ENCODE measurements at regions not wholly inside any gene's neighbourhood (a gene's known extent, or its start where the extent isn't known, plus 50 kb on each side); places are given as distances from the start of the nearest gene placed in this dataset.

DNA sequence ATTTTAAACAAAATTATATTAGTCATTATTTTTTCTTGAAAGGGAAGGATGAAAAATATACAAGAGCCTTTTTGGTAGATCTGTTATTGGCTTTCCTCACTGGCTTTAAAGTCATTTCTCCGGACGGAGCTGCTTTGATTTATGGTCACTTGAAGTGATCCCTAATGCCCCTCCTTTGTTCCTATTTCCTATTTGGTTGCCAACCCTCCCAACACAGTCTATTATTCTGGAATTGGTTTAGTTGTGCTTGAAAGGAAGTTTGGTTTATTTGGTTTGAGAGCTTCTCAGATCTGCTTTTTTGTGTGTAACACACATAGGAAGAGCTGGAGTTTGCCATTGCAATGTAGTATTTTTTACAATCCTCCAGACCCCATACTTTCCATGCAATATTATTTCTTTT is 347.9 kb downstream of the RFPL4B start:
- TF ChIP-seq EZH2phosphoT487 (IDR thresholded peaks at IDR 0.05; ENCODE audit: low read length) (no peak), EZH2 (optimal IDR thresholded peaks at IDR 0.05; ENCODE audit: low read depth, low read length) (no peak)
- TF ChIP-seq, protein P1, sequence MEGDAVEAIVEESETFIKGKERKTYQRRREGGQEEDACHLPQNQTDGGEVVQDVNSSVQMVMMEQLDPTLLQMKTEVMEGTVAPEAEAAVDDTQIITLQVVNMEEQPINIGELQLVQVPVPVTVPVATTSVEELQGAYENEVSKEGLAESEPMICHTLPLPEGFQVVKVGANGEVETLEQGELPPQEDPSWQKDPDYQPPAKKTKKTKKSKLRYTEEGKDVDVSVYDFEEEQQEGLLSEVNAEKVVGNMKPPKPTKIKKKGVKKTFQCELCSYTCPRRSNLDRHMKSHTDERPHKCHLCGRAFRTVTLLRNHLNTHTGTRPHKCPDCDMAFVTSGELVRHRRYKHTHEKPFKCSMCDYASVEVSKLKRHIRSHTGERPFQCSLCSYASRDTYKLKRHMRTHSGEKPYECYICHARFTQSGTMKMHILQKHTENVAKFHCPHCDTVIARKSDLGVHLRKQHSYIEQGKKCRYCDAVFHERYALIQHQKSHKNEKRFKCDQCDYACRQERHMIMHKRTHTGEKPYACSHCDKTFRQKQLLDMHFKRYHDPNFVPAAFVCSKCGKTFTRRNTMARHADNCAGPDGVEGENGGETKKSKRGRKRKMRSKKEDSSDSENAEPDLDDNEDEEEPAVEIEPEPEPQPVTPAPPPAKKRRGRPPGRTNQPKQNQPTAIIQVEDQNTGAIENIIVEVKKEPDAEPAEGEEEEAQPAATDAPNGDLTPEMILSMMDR (IDR thresholded peaks at IDR 0.05; ENCODE audit: low read length), result no peak

Data from MM.1S (cell line).